OCI-LY1 (cell line): ENCODE measurements at regions not wholly inside any gene's neighbourhood (a gene's known extent, or its start where the extent isn't known, plus 50 kb on each side); places are given as distances from the start of the nearest gene placed in this dataset.

Experiments used
- H2AFZ ChIP-seq: fragments of 200-600 bp; sonication (generic), shearing (Covaris generic); 2 replicates; pipeline ENCODE4 v1.6.0; 2014; ENCODE audit warnings: antibody characterized with exemption, mild to moderate bottlenecking, low read length
- H3F3A ChIP-seq: fragments of 200-600 bp; sonication (generic), shearing (Covaris generic); 2 replicates; pipeline ENCODE4 v1.6.0; 2014; ENCODE audit warnings: mild to moderate bottlenecking, antibody characterized with exemption, low read length, moderate library complexity; ENCODE audit not compliant: insufficient read depth
- H3K27ac ChIP-seq: fragments of 200-600 bp; sonication (generic); 2 replicates; pipeline ENCODE4 v1.5.1; 2014; ENCODE audit warnings: low read length, mixed run types, mild to moderate bottlenecking, low read depth; ENCODE audit not compliant: poor library complexity, severe bottlenecking
- H3K27me3 ChIP-seq: fragments of 200-600 bp; sonication (generic); 2 replicates; pipeline ENCODE4 v1.6.0; 2014; ENCODE audit warnings: antibody characterized with exemption, mild to moderate bottlenecking, low read length, moderate library complexity; ENCODE audit not compliant: insufficient read depth
- H3K36me3 ChIP-seq: fragments of 200-600 bp; sonication (generic); 2 replicates; pipeline ENCODE4 v1.6.1; 2014; ENCODE audit warnings: mild to moderate bottlenecking, antibody characterized with exemption, low read length, moderate library complexity, mixed read lengths; ENCODE audit not compliant: insufficient read depth
- H3K4me1 ChIP-seq: fragments of 200-600 bp; sonication (generic); 2 replicates; pipeline ENCODE4 v1.5.1; 2014; ENCODE audit warnings: mild to moderate bottlenecking, low read length, moderate library complexity; ENCODE audit not compliant: insufficient read depth, severe bottlenecking
- H3K4me2 ChIP-seq: fragments of 200-600 bp; sonication (generic), shearing (Covaris generic); 2 replicates; pipeline ENCODE4 v1.6.1; 2014; ENCODE audit warnings: low read length
- H3K4me3 ChIP-seq: fragments of 200-600 bp; sonication (generic); 2 replicates; pipeline ENCODE4 v1.5.1; 2014; ENCODE audit warnings: low read length, low read depth, mild to moderate bottlenecking, mixed read lengths; ENCODE audit not compliant: poor library complexity, severe bottlenecking
- H3K79me2 ChIP-seq: fragments of 200-600 bp; shearing (Covaris generic); 2 replicates; pipeline ENCODE4 v1.6.1; 2016; ENCODE audit warnings: mixed run types, low read length, mixed read lengths; ENCODE audit not compliant: insufficient read depth
- H3K9ac ChIP-seq: fragments of 200-600 bp; sonication (generic), shearing (Covaris generic); 2 replicates; pipeline ENCODE4 v1.6.1; 2014; ENCODE audit warnings: mild to moderate bottlenecking, low read length, mixed read lengths
- H3K9me2 ChIP-seq: fragments of 200-600 bp; sonication (generic), shearing (Covaris generic); 2 replicates; pipeline ENCODE4 v1.6.1; 2014; ENCODE audit warnings: low read depth, mild to moderate bottlenecking, low read length, mixed read lengths
- H3K9me3 ChIP-seq: fragments of 200-600 bp; shearing (Covaris generic); 2 replicates; pipeline ENCODE4 v1.6.1; 2014; ENCODE audit warnings: low read length, mixed read lengths
- H4K20me1 ChIP-seq: fragments of 200-600 bp; sonication (generic), shearing (Covaris generic); 2 replicates; pipeline ENCODE4 v1.6.0; 2016; ENCODE audit warnings: mild to moderate bottlenecking, low read length; ENCODE audit not compliant: insufficient read depth
- CTCF ChIP-seq: fragments of 200-600 bp; sonication (generic), shearing (Covaris generic); IDR thresholded peaks from 2 replicates; pipeline ENCODE4 v1.5.1; 2017; ENCODE audit warnings: mild to moderate bottlenecking, antibody characterized with exemption, low read length, moderate library complexity, mixed read lengths
- EZH2 ChIP-seq: fragments of 200-600 bp; sonication (generic), shearing (Covaris generic); IDR thresholded peaks from 2 replicates; pipeline ENCODE4 v1.8.0; 2017; ENCODE audit warnings: borderline replicate concordance, mixed run types, mild to moderate bottlenecking, antibody characterized with exemption, low read length, moderate library complexity, mixed read lengths

- TF ChIP-seq CTCF (no peak), EZH2 (no peak)
- no peaks in the 10 kb centered on the region for H3K4me1 ChIP-seq
- no peaks in the 10 kb centered on the region for H3K36me3 ChIP-seq
- H3K9ac ChIP-seq = no peak overlapping the region
- no peak overlapping the region for H3K27ac ChIP-seq
- H4K20me1 ChIP-seq = no peaks in the 10 kb centered on the region
- no peak overlapping the region for H3K4me3 ChIP-seq
- H3K27me3 ChIP-seq = no peaks in the 10 kb centered on the region
- H3K9me2 ChIP-seq = no peaks in the 10 kb centered on the region
- H3K9me3 ChIP-seq = no peaks in the 10 kb centered on the region
- H3K4me2 ChIP-seq = no peak overlapping the region
- H3F3A ChIP-seq = no peaks in the 10 kb centered on the region
- H2AFZ ChIP-seq = no peak overlapping the region
- H3K79me2 ChIP-seq = no peaks in the 10 kb centered on the region
Measured at GRCh38 chr1:5812295-5812694, 179.9 kb downstream of the NPHP4 start.

GRCh38 chr1:5811419-5811818 lies 180.8 kb downstream of the NPHP4 start:
- H3K4me1 ChIP-seq = no peaks in the 10 kb centered on the region
- H3K9me3 ChIP-seq = no peaks in the 10 kb centered on the region

GRCh38 chr1:5810553-5811270 lies 181.5 kb downstream of the NPHP4 start:
- Histone ChIP-seq H3K4me2 (no peak overlapping the region), H3K9me2 (no peaks in the 10 kb centered on the region), H3K9me3 (no peaks in the 10 kb centered on the region), H3K79me2 (no peaks in the 10 kb centered on the region), H2AFZ (no peak overlapping the region), H3K36me3 (no peaks in the 10 kb centered on the region), H3F3A (no peaks in the 10 kb centered on the region), H4K20me1 (no peaks in the 10 kb centered on the region), H3K9ac (no peak overlapping the region), H3K4me3 (no peak overlapping the region), H3K27ac (no peak overlapping the region), H3K27me3 (no peaks in the 10 kb centered on the region), H3K4me1 (no peaks in the 10 kb centered on the region)
- TF ChIP-seq CTCF = no peak
- TF ChIP-seq EZH2 = no peak

More at GRCh38 chr1:5811419-5811818, 180.8 kb downstream of the NPHP4 start:
- H3K27me3 ChIP-seq = no peaks in the 10 kb centered on the region
- no peak overlapping the region for H2AFZ ChIP-seq
- H3K36me3 ChIP-seq = no peaks in the 10 kb centered on the region
- H3K79me2 ChIP-seq = no peaks in the 10 kb centered on the region
- TF ChIP-seq EZH2 = no peak
- no peak overlapping the region for H3K4me3 ChIP-seq
- no peaks in the 10 kb centered on the region for H3K9me2 ChIP-seq
- no peaks in the 10 kb centered on the region for H4K20me1 ChIP-seq
- no peak overlapping the region for H3K9ac ChIP-seq
- H3K27ac ChIP-seq = no peak overlapping the region
- no peak overlapping the region for H3K4me2 ChIP-seq
- no peaks in the 10 kb centered on the region for H3F3A ChIP-seq

- H3K27ac ChIP-seq = no peak overlapping the region
- no peak overlapping the region for H3K9ac ChIP-seq
- TF ChIP-seq CTCF (no peak), EZH2 (no peak)
- no peak overlapping the region for H3K4me3 ChIP-seq
- H3K4me1 ChIP-seq = no peaks in the 10 kb centered on the region
- no peaks in the 10 kb centered on the region for H3F3A ChIP-seq
- H3K36me3 ChIP-seq = no peaks in the 10 kb centered on the region
- no peaks in the 10 kb centered on the region for H3K79me2 ChIP-seq
- no peaks in the 10 kb centered on the region for H3K9me3 ChIP-seq
- H3K4me2 ChIP-seq = no peak overlapping the region
- no peaks in the 10 kb centered on the region for H3K27me3 ChIP-seq
- H4K20me1 ChIP-seq = no peaks in the 10 kb centered on the region
- no peaks in the 10 kb centered on the region for H3K9me2 ChIP-seq
- no peak overlapping the region for H2AFZ ChIP-seq
Measured at GRCh38 chr1:5810131-5810530, 182.1 kb downstream of the NPHP4 start.
